AG09319 (cell line): ENCODE measurements at regions not wholly inside any gene's neighbourhood (a gene's known extent, or its start where the extent isn't known, plus 50 kb on each side); places are given as distances from the start of the nearest gene placed in this dataset.

Experiments used
- DNase-seq: peaks from one replicate; pipeline ENCODE4 v3.0.0-alpha.2; 2010; ENCODE audit warnings: low read depth; ENCODE audit errors: extremely low read depth
- CTCF ChIP-seq: IDR thresholded peaks from 2 replicates; pipeline ENCODE4 v1.5.1; 2011; ENCODE audit warnings: low read depth, mild to moderate bottlenecking, inconsistent platforms, low read length, moderate library complexity

- no peak for DNase-seq
- TF ChIP-seq CTCF, result no peak
These were observed 155.8 kb upstream of the CT83 start for GRCh38 chrX:116618546-116618945.

GRCh38 chrX:116607776-116608175, 145.0 kb upstream of the CT83 start:
- TF ChIP-seq CTCF, result no peak
- DNase-seq, result no peak

- TF ChIP-seq CTCF, result no peak
- DNase-seq, result no peak
These were observed 142.8 kb upstream of the CT83 start for GRCh38 chrX:116605576-116605975.

GRCh38 chrX:116596010-116596409, 133.2 kb upstream of the CT83 start:
- no peak for TF ChIP-seq CTCF

More at GRCh38 chrX:116596010-116596409, 133.2 kb upstream of the CT83 start:
- no peak for DNase-seq
